H1 (cell line): ENCODE measurements at regions not wholly inside any gene's neighbourhood (a gene's known extent, or its start where the extent isn't known, plus 50 kb on each side); places are given as distances from the start of the nearest gene placed in this dataset.

Source experiments
- CTCF ChIA-PET: fragments of 300-600 bp; sonication (Branson Sonifier 250); formaldehyde crosslinking; loops from one replicate; lab custom pipeline; 2021; ENCODE audit not compliant: partially characterized antibody; lab: Charles Lee
- POLR2A ChIA-PET: fragments of 300-600 bp; sonication (Branson Sonifier 250); formaldehyde crosslinking; loops from one replicate; lab custom pipeline; 2021; ENCODE audit warnings: inconsistent platforms; ENCODE audit not compliant: partially characterized antibody; lab: Charles Lee
- DNase-seq, 2 experiments: peaks; one replicate each; pipeline versions ENCODE4 v3.0.0 to v3.0.0-alpha.2; 2010 to 2022; ENCODE audit warnings: low spot score in 2 of 2, low read depth in 1 of 2, mixed read lengths in 1 of 2
- FAIRE-seq: peaks from 2 replicates; lab custom pipeline; 2011; peaks lifted over from hg19 to GRCh38; lab: Jason Lieb, UNC
- H2AFZ ChIP-seq: 2 replicates; pipeline ENCODE4 v1.8.1; 2012; ENCODE audit warnings: low read length, inconsistent platforms
- H2AK5ac ChIP-seq: 2 replicates; pipeline ENCODE4 v1.6.1; 2013; ENCODE audit warnings: low read depth, low read length
- H2BK120ac ChIP-seq: replicated peaks from 2 replicates; pipeline ENCODE3; 2013; ENCODE audit warnings: low read depth, low read length, inconsistent platforms
- H2BK12ac ChIP-seq: 2 replicates; pipeline ENCODE4 v1.6.1; 2013; ENCODE audit warnings: low read depth, low read length
- H2BK15ac ChIP-seq: 2 replicates; pipeline ENCODE4 v1.6.1; 2013; ENCODE audit warnings: low read length
- H2BK20ac ChIP-seq: 2 replicates; pipeline ENCODE4 v1.6.1; 2013; ENCODE audit warnings: low read length
- H2BK5ac ChIP-seq: 2 replicates; pipeline ENCODE4 v1.6.1; 2013; ENCODE audit warnings: low read depth, low read length
- H3K14ac ChIP-seq: 2 replicates; pipeline ENCODE4 v1.6.1; 2013; ENCODE audit warnings: inconsistent platforms; ENCODE audit not compliant: insufficient read length
- H3K18ac ChIP-seq: 2 replicates; pipeline ENCODE4 v1.6.1; 2013; ENCODE audit warnings: low read length; ENCODE audit errors: extremely low read depth
- H3K23ac ChIP-seq: 2 replicates; pipeline ENCODE4 v1.6.1; 2013; ENCODE audit warnings: inconsistent platforms; ENCODE audit not compliant: insufficient read length
- H3K23me2 ChIP-seq: 2 replicates; pipeline ENCODE4 v1.6.1; 2013; ENCODE audit warnings: low read depth, low read length
- H3K27ac ChIP-seq: 2 replicates; pipeline ENCODE4 v1.6.1; 2011; ENCODE audit warnings: low read depth, low read length, inconsistent platforms
- H3K27me3 ChIP-seq, 4 experiments: replicated peaks in 1 of 4; 1 replicate in 1 of 4; 2 replicates in 3 of 4; pipeline versions ENCODE4 v1.6.1 to v1.8.1; 2011 to 2013; ENCODE audit warnings: low read length in 3 of 4, mild to moderate bottlenecking in 3 of 4, inconsistent platforms in 2 of 4, mixed read lengths in 2 of 4, moderate library complexity in 1 of 4; ENCODE audit not compliant: control insufficient read depth in 3 of 4, insufficient read depth in 3 of 4; ENCODE audit errors: extremely low read depth in 1 of 4
- H3K36me3 ChIP-seq, 4 experiments: 2 replicates each; pipeline versions ENCODE4 v1.6.1 to v1.8.1; 2011 to 2013; ENCODE audit warnings: mild to moderate bottlenecking in 4 of 4, low read length in 3 of 4, moderate library complexity in 2 of 4, control low read depth in 1 of 4, inconsistent platforms in 1 of 4; ENCODE audit not compliant: insufficient read depth in 4 of 4, control insufficient read depth in 2 of 4
- H3K4ac ChIP-seq: replicated peaks from 2 replicates; pipeline ENCODE3; 2013; ENCODE audit warnings: low read length, low read depth, mixed read lengths, inconsistent platforms; ENCODE audit not compliant: insufficient read length
- H3K4me1 ChIP-seq, 4 experiments: replicated peaks in 1 of 4; 1 replicate in 1 of 4; 2 replicates in 3 of 4; pipeline versions ENCODE4 v1.6.1 to v1.8.1; 2011 to 2013; ENCODE audit warnings: low read length in 3 of 4, inconsistent platforms in 2 of 4, mixed read lengths in 1 of 4; ENCODE audit not compliant: insufficient read depth in 4 of 4, control insufficient read depth in 3 of 4
- H3K4me2 ChIP-seq, 2 experiments: 2 replicates each; pipeline versions ENCODE4 v1.6.1 to v1.8.1; 2011 to 2013; ENCODE audit warnings: low read depth in 2 of 2, low read length in 2 of 2, control low read depth in 1 of 2, inconsistent platforms in 1 of 2, mild to moderate bottlenecking in 1 of 2; ENCODE audit not compliant: insufficient read depth in 1 of 2
- H3K4me3 ChIP-seq, 4 experiments: fragments of 200-600, 300-600 bp in 1 of 4; sonication (generic), shearing (Covaris generic), sonication (Bioruptor Twin) in 1 of 4; 2 replicates each; pipeline versions ENCODE4 v1.5.1 to v1.8.1; 2011 to 2016; ENCODE audit warnings: low read length in 4 of 4, low read depth in 3 of 4, control low read depth in 2 of 4, inconsistent platforms in 2 of 4, mild to moderate bottlenecking in 2 of 4, mixed read lengths in 1 of 4, moderate library complexity in 1 of 4; ENCODE audit not compliant: insufficient read depth in 2 of 4; ENCODE audit errors: extremely low read depth in 1 of 4
- H3K56ac ChIP-seq: replicated peaks from 2 replicates; pipeline ENCODE3; 2013; ENCODE audit warnings: low read depth, mild to moderate bottlenecking, mixed read lengths, low read length, inconsistent platforms; ENCODE audit not compliant: insufficient read length
- H3K79me1 ChIP-seq: 2 replicates; pipeline ENCODE4 v1.6.1; 2013; ENCODE audit warnings: low read depth, low read length, control low read depth
- H3K79me2 ChIP-seq, 2 experiments: 2 replicates each; pipeline versions ENCODE4 v1.6.1 to v1.8.1; 2012 to 2013; ENCODE audit warnings: low read length in 2 of 2, mild to moderate bottlenecking in 2 of 2, inconsistent platforms in 1 of 2; ENCODE audit not compliant: insufficient read depth in 2 of 2, control insufficient read depth in 1 of 2
- H3K9ac ChIP-seq, 4 experiments: replicated peaks in 1 of 4; 1 replicate in 1 of 4; 2 replicates in 3 of 4; pipeline versions ENCODE4 v1.6.1 to v1.8.1; 2011 to 2013; ENCODE audit warnings: low read depth in 3 of 4, low read length in 3 of 4, control low read depth in 2 of 4, mild to moderate bottlenecking in 2 of 4, moderate library complexity in 2 of 4, inconsistent platforms in 1 of 4; ENCODE audit errors: extremely low read depth in 1 of 4
- H3K9me3 ChIP-seq, 2 experiments: 2 replicates each; pipeline versions ENCODE4 v1.6.1 to v1.8.1; 2012 to 2013; ENCODE audit warnings: mild to moderate bottlenecking in 2 of 2, moderate library complexity in 2 of 2, control low read depth in 1 of 2, inconsistent platforms in 1 of 2, low read depth in 1 of 2, low read length in 1 of 2, mixed read lengths in 1 of 2; ENCODE audit not compliant: insufficient read depth in 2 of 2
- H4K20me1 ChIP-seq, 2 experiments: replicated peaks in 1 of 2; 2 replicates each; pipeline versions ENCODE3 to v1.8.1; 2011 to 2013; ENCODE audit warnings: inconsistent platforms in 2 of 2, low read length in 2 of 2, mild to moderate bottlenecking in 1 of 2; ENCODE audit not compliant: insufficient read depth in 2 of 2, control insufficient read depth in 1 of 2
- H4K5ac ChIP-seq: 2 replicates; pipeline ENCODE4 v1.6.1; 2013; ENCODE audit warnings: low read length, low read depth, mixed read lengths, inconsistent platforms; ENCODE audit not compliant: insufficient read length
- H4K8ac ChIP-seq: 2 replicates; pipeline ENCODE4 v1.8.0; 2013; ENCODE audit warnings: mild to moderate bottlenecking, moderate library complexity, low read length, inconsistent platforms; ENCODE audit not compliant: insufficient read depth; ENCODE audit errors: extremely low read depth
- H4K91ac ChIP-seq: replicated peaks from 2 replicates; pipeline ENCODE3; 2013; ENCODE audit warnings: low read length, mixed read lengths, inconsistent platforms; ENCODE audit not compliant: insufficient read length
- BACH1 ChIP-seq: IDR thresholded peaks from 2 replicates; pipeline ENCODE4 v1.6.1; 2012; ENCODE audit warnings: low read length, improper control_type of control experiment
- CTBP2 ChIP-seq: IDR thresholded peaks from 2 replicates; pipeline ENCODE4 v1.7.0; 2011; ENCODE audit warnings: borderline replicate concordance, mild to moderate bottlenecking, moderate library complexity, mixed read lengths, low read length; ENCODE audit not compliant: insufficient read depth, insufficient read length
- HDAC6 ChIP-seq: IDR thresholded peaks from one replicate; pipeline ENCODE4 v1.7.1; 2012; ENCODE audit warnings: low read depth, mild to moderate bottlenecking, inconsistent platforms, low read length, moderate library complexity
- JUN ChIP-seq: IDR thresholded peaks from 2 replicates; pipeline ENCODE4 v1.6.1; 2011; ENCODE audit warnings: low read depth, mild to moderate bottlenecking, improper control_type of control experiment, low read length
- KDM1A ChIP-seq: fragments of 200-600, 300-600 bp; sonication (generic); IDR thresholded peaks from 2 replicates; pipeline ENCODE4 v1.7.1; 2016; ENCODE audit warnings: mild to moderate bottlenecking, low read length, borderline replicate concordance
- KDM4A ChIP-seq: IDR thresholded peaks from one replicate; pipeline ENCODE4 v1.7.1; 2012; ENCODE audit warnings: low read depth, mild to moderate bottlenecking, moderate library complexity, low read length, inconsistent platforms; ENCODE audit not compliant: severe bottlenecking
- KDM5A ChIP-seq: fragments of 200-600 bp; IDR thresholded peaks from 2 replicates; pipeline ENCODE4 v1.7.1; 2012; ENCODE audit warnings: mild to moderate bottlenecking, low read length, inconsistent platforms, mixed read lengths
- MAFK ChIP-seq: IDR thresholded peaks from 2 replicates; pipeline ENCODE4 v1.6.1; 2012; ENCODE audit warnings: low read depth, mild to moderate bottlenecking, improper control_type of control experiment, low read length
- RFX5 ChIP-seq: IDR thresholded peaks from 2 replicates; pipeline ENCODE4 v1.6.1; 2011; ENCODE audit warnings: low read depth, low read length, improper control_type of control experiment, borderline replicate concordance
- SIN3A ChIP-seq, 2 experiments: IDR thresholded peaks in 1 of 2; conservative IDR thresholded peaks in 1 of 2; 2 replicates each; pipeline ENCODE4 v1.6.1; 2011 to 2012; ENCODE audit warnings: low read length in 2 of 2, improper control_type of control experiment in 1 of 2, low read depth in 1 of 2, mild to moderate bottlenecking in 1 of 2
- SP4 ChIP-seq: IDR thresholded peaks from 2 replicates; pipeline ENCODE4 v1.6.1; 2012; ENCODE audit warnings: low read length, inconsistent platforms
- TBP ChIP-seq: IDR thresholded peaks from 2 replicates; pipeline ENCODE4 v1.6.1; 2011; ENCODE audit warnings: low read depth, low read length, improper control_type of control experiment
- TCF12 ChIP-seq: IDR thresholded peaks from 2 replicates; pipeline ENCODE4 v1.6.1; 2011; ENCODE audit warnings: low read depth, mild to moderate bottlenecking, low read length
- WGBS, 2 experiments: shearing (Covaris generic) in 1 of 2; methylation state at CpG; one replicate each; pipeline versions ENCODE4 v1.1.6 to v1.1.7; 2013 to 2015; ENCODE audit warnings: low lambda C conversion rate in 2 of 2, mixed read lengths in 2 of 2, inconsistent platforms in 1 of 2, low coverage in 1 of 2, missing lambda C conversion rate in 1 of 2; ENCODE audit not compliant: insufficient replicate concordance in 2 of 2, insufficient coverage in 1 of 2, insufficient read length in 1 of 2; ENCODE audit errors: extremely low coverage in 1 of 2, missing lambda C conversion rate in 1 of 2; 5-methylcytosine and 5-hydroxymethylcytosine counted together
- TF ChIP-seq, protein P1 (sequence below): IDR thresholded peaks from 2 replicates; pipeline ENCODE4 v1.6.1; 2012; ENCODE audit warnings: low read length, inconsistent platforms

DNA sequence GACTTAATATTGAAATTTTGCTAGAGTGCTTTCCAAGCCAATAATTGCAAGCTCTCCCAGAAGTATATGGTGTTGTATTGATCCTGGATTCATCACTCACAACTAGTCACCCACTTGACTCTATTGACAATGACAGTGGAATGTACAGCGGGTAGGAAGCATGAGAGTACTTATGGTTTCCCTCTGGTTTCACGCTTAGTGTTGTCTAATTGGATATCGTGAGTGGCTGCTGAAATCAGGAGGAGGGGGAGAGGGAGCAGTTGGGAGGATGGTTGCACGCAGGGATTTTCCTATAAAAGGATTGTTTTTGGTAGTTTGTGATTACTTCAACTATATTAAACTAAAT, 1819.5 kb upstream of the TENM3 start:
- Histone ChIP-seq H3K23me2 (no peaks in the 10 kb centered on the region), H2BK20ac (no peak overlapping the region), H3K9me3 (no peaks in the 10 kb centered on the region), H3K4me3 (no peak overlapping the region), H4K20me1 (no peaks in the 10 kb centered on the region), H4K5ac (no peak overlapping the region), H3K4me1 (no peaks in the 10 kb centered on the region), H3K27me3 (no peaks in the 10 kb centered on the region), H3K23ac (no peak overlapping the region), H2BK120ac (no peak overlapping the region), H2BK15ac (no peak overlapping the region), H3K14ac (no peak overlapping the region), H3K79me2 (no peaks in the 10 kb centered on the region), H3K4ac (no peak overlapping the region), H3K79me1 (no peaks in the 10 kb centered on the region), H4K8ac (no peak overlapping the region), H2BK12ac (no peak overlapping the region), H3K9ac (no peak overlapping the region), H3K56ac (no peak overlapping the region), H3K4me2 (no peak overlapping the region), H4K91ac (no peak overlapping the region), H3K36me3 (no peaks in the 10 kb centered on the region), H2AK5ac (no peak overlapping the region), H2AFZ (no peak overlapping the region), H3K27ac (no peak overlapping the region), H2BK5ac (no peak overlapping the region), H3K18ac (no peak overlapping the region)
- 97% methylated on average over 4 of the region's 4 CpGs; no CpG with 5 or more reads in 1 of the 2 experiments for whole genome bisulfite sequencing, 2 experiments
- POLR2A ChIA-PET, result no interaction called here
- FAIRE-seq, result no peak
- no peak for DNase-seq
- CTCF ChIA-PET, result interaction anchor here (0.8 to 1.7 kb wide), 2 partner anchors 12 to 17 kb away, joined by 3 to 4 read pairs; no protein-coding TSS in a partner anchor
- TF ChIP-seq CTBP2 (no peak), RFX5 (no peak), BACH1 (no peak), JUN (no peak), SIN3A (conservative IDR thresholded peaks at IDR 0.05 in 1 of 2, IDR thresholded peaks at IDR 0.05 in 1 of 2; ENCODE audit: low read depth in 1 of 2, low read length in 2 of 2) (no peak), MAFK (no peak), SP4 (no peak), KDM1A (no peak), KDM4A (no peak), TBP (no peak), TCF12 (no peak), HDAC6 (no peak), KDM5A (no peak)
- TF ChIP-seq, protein P1, sequence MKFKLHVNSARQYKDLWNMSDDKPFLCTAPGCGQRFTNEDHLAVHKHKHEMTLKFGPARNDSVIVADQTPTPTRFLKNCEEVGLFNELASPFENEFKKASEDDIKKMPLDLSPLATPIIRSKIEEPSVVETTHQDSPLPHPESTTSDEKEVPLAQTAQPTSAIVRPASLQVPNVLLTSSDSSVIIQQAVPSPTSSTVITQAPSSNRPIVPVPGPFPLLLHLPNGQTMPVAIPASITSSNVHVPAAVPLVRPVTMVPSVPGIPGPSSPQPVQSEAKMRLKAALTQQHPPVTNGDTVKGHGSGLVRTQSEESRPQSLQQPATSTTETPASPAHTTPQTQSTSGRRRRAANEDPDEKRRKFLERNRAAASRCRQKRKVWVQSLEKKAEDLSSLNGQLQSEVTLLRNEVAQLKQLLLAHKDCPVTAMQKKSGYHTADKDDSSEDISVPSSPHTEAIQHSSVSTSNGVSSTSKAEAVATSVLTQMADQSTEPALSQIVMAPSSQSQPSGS, result no peak
